ENCODE measurements at regions not wholly inside any gene's neighbourhood (a gene's known extent, or its start where the extent isn't known, plus 50 kb on each side); places are given as distances from the start of the nearest gene placed in this dataset.

DNA sequence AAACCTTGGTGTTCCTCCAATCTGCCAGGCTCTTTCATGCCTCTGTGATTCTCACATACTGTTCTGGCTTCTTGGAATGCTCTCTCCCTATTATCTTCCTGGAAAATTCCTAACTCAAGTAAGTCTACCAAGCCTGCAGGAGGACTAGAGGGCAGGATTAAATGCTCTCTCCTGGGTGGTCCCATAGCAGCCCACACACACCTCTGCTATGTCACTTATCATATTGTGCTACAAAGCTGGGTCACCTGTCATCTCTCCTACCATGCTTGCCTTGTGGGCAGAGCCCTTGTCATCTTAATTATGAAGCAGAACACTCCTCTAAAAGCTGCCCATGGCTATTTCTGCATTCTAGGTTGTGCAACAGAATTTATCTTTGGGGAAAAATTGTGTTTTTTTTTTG is 344.5 kb upstream of the NOCT start:
- TF ChIP-seq, protein P1, sequence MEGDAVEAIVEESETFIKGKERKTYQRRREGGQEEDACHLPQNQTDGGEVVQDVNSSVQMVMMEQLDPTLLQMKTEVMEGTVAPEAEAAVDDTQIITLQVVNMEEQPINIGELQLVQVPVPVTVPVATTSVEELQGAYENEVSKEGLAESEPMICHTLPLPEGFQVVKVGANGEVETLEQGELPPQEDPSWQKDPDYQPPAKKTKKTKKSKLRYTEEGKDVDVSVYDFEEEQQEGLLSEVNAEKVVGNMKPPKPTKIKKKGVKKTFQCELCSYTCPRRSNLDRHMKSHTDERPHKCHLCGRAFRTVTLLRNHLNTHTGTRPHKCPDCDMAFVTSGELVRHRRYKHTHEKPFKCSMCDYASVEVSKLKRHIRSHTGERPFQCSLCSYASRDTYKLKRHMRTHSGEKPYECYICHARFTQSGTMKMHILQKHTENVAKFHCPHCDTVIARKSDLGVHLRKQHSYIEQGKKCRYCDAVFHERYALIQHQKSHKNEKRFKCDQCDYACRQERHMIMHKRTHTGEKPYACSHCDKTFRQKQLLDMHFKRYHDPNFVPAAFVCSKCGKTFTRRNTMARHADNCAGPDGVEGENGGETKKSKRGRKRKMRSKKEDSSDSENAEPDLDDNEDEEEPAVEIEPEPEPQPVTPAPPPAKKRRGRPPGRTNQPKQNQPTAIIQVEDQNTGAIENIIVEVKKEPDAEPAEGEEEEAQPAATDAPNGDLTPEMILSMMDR (IDR thresholded peaks at IDR 0.05; ENCODE audit: low read length): no peak
- TF ChIP-seq EZH2phosphoT487 (IDR thresholded peaks at IDR 0.05; ENCODE audit: low read length) (no peak), EZH2 (optimal IDR thresholded peaks at IDR 0.05; ENCODE audit: low read depth, low read length) (no peak)
